Activated B cell treated with CpG ODN at 0.5 μM for 24 hours (primary cell): ENCODE measurements at regions not wholly inside any gene's neighbourhood (a gene's known extent, or its start where the extent isn't known, plus 50 kb on each side); places are given as distances from the start of the nearest gene placed in this dataset.
"Not testable (repeated sequence)": the region's sequence is repeated elsewhere in the genome, so short reads cannot be mapped to it uniquely, and the experiment has no call there.

Experiments used
- ATAC-seq: fragments of 200-7000 bp; cut with Tn5 transposase; one replicate; pipeline ENCODE4 v1.10.0; 2021; ENCODE audit warnings: low read depth, mild to moderate bottlenecking, moderate library complexity
- CTCF ChIA-PET: fragments of 350-600 bp; sonication (Branson Sonifier 250); formaldehyde crosslinking; loops from one replicate; lab custom pipeline; 2021; ENCODE audit warnings: antibody characterized with exemption; lab: Charles Lee
- POLR2A ChIA-PET: fragments of 350-600 bp; sonication (Branson Sonifier 250); formaldehyde crosslinking; loops from one replicate; lab custom pipeline; 2021; ENCODE audit warnings: antibody characterized with exemption; lab: Charles Lee
- DNase-seq: peaks from one replicate; pipeline ENCODE4 v3.0.0; 2022
- H3K27ac Mint-ChIP-seq: one replicate; pipeline ENCODE4 v1.8.0; 2020; ENCODE audit warnings: mixed read lengths
- H3K27me3 Mint-ChIP-seq: one replicate; pipeline ENCODE4 v1.8.0; 2021; ENCODE audit warnings: mixed read lengths
- H3K36me3 Mint-ChIP-seq: one replicate; pipeline ENCODE4 v1.8.0; 2021; ENCODE audit warnings: low read depth, mixed read lengths
- H3K4me1 Mint-ChIP-seq: one replicate; pipeline ENCODE4 v1.8.0; 2021; ENCODE audit warnings: mixed read lengths
- H3K4me3 Mint-ChIP-seq: one replicate; pipeline ENCODE4 v1.8.0; 2020; ENCODE audit warnings: mild to moderate bottlenecking, mixed read lengths
- H3K9me3 Mint-ChIP-seq: one replicate; pipeline ENCODE4 v1.8.0; 2020; ENCODE audit warnings: mixed read lengths
- intact Hi-C: fragments of 100-400 bp; cut with micrococcal nuclease; formaldehyde crosslinking; loops from one replicate; pipeline ENCODE4 v1.15.1; 2024
- TF ChIP-seq, protein P1 (sequence below): fragments of 200-600 bp; IDR thresholded peaks from one replicate; pipeline ENCODE4 v1.8.0; 2022; ENCODE audit warnings: antibody characterized with exemption, mild to moderate bottlenecking

- Mint-ChIP-seq H3K4me1 (no peaks in the 10 kb centered on the region), H3K9me3 (no peaks in the 10 kb centered on the region), H3K27me3 (no peaks in the 10 kb centered on the region), H3K36me3 (no peaks in the 10 kb centered on the region), H3K4me3 (no peak overlapping the region), H3K27ac (no peak overlapping the region)
- ChIA-PET POLR2A (no interaction called here), CTCF (no interaction called here)
- intact Hi-C loops = no loop called here
- DNase-seq (no peak), ATAC-seq (no peak)
- TF ChIP-seq, protein P1, sequence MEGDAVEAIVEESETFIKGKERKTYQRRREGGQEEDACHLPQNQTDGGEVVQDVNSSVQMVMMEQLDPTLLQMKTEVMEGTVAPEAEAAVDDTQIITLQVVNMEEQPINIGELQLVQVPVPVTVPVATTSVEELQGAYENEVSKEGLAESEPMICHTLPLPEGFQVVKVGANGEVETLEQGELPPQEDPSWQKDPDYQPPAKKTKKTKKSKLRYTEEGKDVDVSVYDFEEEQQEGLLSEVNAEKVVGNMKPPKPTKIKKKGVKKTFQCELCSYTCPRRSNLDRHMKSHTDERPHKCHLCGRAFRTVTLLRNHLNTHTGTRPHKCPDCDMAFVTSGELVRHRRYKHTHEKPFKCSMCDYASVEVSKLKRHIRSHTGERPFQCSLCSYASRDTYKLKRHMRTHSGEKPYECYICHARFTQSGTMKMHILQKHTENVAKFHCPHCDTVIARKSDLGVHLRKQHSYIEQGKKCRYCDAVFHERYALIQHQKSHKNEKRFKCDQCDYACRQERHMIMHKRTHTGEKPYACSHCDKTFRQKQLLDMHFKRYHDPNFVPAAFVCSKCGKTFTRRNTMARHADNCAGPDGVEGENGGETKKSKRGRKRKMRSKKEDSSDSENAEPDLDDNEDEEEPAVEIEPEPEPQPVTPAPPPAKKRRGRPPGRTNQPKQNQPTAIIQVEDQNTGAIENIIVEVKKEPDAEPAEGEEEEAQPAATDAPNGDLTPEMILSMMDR = no peak
These were observed 116.8 kb upstream of the ZCCHC13 start for GRCh38 chrX:74187211-74187610.

DNA sequence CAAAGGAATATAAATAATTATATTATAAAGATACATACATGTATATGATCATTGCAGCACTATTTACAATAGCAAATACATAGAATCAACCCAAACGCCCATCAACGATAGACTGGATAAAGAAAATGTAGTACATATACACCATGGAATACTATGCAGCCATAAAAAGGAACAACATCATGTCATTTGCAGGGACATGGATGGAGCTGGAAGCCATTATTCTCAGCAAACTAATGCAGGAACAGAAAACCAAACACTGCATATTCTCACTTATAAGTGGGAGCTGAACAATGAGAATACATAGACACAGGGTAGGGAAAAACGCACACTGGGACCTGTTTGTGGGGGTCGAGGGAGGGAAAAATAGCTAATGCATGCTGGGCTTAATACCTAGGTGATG, 120.9 kb upstream of the ZCCHC13 start:
- H3K27ac Mint-ChIP-seq, DNase-seq, H3K27me3 Mint-ChIP-seq, ATAC-seq, H3K4me1 Mint-ChIP-seq, H3K36me3 Mint-ChIP-seq, CTCF ChIA-PET, H3K9me3 Mint-ChIP-seq, H3K4me3 Mint-ChIP-seq, intact Hi-C loops, POLR2A ChIA-PET: not testable (repeated sequence)

GRCh38 chrX:74181976-74182375, 122.0 kb upstream of the ZCCHC13 start:
- H3K9me3 Mint-ChIP-seq, POLR2A ChIA-PET, H3K36me3 Mint-ChIP-seq, DNase-seq, intact Hi-C loops, H3K4me1 Mint-ChIP-seq, H3K4me3 Mint-ChIP-seq, H3K27ac Mint-ChIP-seq, CTCF ChIA-PET, H3K27me3 Mint-ChIP-seq, ATAC-seq: not testable (repeated sequence)

DNA sequence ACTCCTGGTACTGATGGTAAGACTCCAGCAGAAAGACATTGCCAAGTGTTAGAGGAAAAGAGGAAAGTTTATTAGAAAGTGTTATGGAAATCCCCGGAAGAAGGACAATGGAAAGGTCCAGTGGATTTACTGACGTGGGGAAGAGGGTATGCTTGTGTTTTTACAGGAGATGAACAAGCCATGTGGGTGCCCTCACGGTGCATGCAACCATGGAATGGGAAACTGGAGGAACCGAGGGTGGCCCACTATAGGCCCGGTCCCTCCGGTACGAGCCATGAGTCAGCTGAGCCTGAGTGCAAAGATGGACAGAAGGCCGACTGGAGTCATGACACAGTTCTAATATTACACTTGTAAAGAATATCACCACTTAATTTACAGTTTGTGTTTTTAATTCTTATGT, 123.3 kb upstream of the ZCCHC13 start:
- POLR2A ChIA-PET = no interaction called here
- intact Hi-C loops = no loop called here
- no peaks in the 10 kb centered on the region for H3K36me3 Mint-ChIP-seq

DNA sequence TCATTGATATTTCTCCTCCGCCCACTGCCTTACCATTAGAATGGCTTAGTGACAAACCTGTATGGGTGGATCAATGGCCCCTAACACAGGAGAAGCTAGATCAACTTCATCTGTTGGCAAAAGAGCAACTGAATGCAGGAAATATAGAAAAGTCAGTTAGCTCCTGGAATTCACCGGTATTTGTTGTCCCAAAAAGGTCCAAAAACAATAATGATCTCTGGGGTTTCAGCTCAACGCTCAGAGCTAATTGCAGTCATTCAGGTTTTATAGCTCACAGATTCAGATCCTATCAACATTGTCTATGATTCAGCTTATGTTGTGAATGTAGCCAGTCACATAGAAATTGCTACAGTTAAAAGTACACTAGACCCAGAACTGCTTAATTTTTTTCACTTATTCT, 124.0 kb upstream of the ZCCHC13 start:
- ChIA-PET POLR2A (no interaction called here), CTCF (no interaction called here)
- no peak for ATAC-seq

More for the DNA sequence above, 123.3 kb upstream of the ZCCHC13 start:
- H3K4me1 Mint-ChIP-seq = no peaks in the 10 kb centered on the region
- DNase-seq (no peak), ATAC-seq (no peak)
- H3K4me3 Mint-ChIP-seq = no peak overlapping the region
- CTCF ChIA-PET = no interaction called here
- TF ChIP-seq, protein P1 = no peak
- H3K27ac Mint-ChIP-seq = no peak overlapping the region
- no peaks in the 10 kb centered on the region for H3K9me3 Mint-ChIP-seq
- no peaks in the 10 kb centered on the region for H3K27me3 Mint-ChIP-seq

DNA sequence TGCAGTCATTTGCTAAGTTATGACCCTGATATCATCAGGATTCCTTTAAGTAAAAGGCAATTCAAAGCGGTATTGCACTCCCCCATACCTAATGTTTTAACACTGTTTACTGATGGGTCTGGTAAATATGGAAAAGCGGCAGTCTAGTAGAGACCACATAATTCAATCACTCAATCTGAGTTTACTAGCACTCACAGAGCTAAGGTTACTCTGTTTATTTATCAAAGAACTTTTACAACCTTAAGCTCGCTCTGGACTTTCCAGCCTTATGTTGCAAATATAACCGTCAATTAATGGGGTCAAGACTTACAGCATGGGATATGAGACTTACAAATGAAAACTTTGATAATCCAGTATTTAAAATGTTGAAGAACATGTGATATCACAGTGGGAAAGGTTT, 124.5 kb upstream of the ZCCHC13 start:
- DNase-seq = no peak
- Mint-ChIP-seq H3K27me3 (no peaks in the 10 kb centered on the region), H3K4me1 (no peaks in the 10 kb centered on the region), H3K4me3 (no peak overlapping the region), H3K36me3 (peaks cover 5% of the 10 kb centered on the region), H3K9me3 (no peaks in the 10 kb centered on the region), H3K27ac (no peak overlapping the region)
- TF ChIP-seq, protein P1 = no peak
- POLR2A ChIA-PET = no interaction called here
- no peak for ATAC-seq
- CTCF ChIA-PET = no interaction called here
- intact Hi-C loops = no loop called here

More for the DNA sequence above, 124.0 kb upstream of the ZCCHC13 start:
- Mint-ChIP-seq H3K4me1 (no peaks in the 10 kb centered on the region), H3K9me3 (no peaks in the 10 kb centered on the region), H3K4me3 (no peak overlapping the region), H3K36me3 (peaks cover 5% of the 10 kb centered on the region), H3K27ac (no peak overlapping the region), H3K27me3 (no peaks in the 10 kb centered on the region)
- intact Hi-C loops = no loop called here
- no peak for DNase-seq
- TF ChIP-seq, protein P1 = no peak
